ENCODE measurements at regions not wholly inside any gene's neighbourhood (a gene's known extent, or its start where the extent isn't known, plus 50 kb on each side); places are given as distances from the start of the nearest gene placed in this dataset.
"Not testable (repeated sequence)": the region's sequence is repeated elsewhere in the genome, so short reads cannot be mapped to it uniquely, and the experiment has no call there.

- no peak overlapping the region for H3K4me2 ChIP-seq (ENCODE audit: low read length)
- no peak overlapping the region for H3K27ac ChIP-seq (ENCODE audit: low read length)
- no peak overlapping the region for H3K4me3 ChIP-seq (ENCODE audit: low read length)
- H3K36me3 ChIP-seq (ENCODE audit: insufficient read depth, low read length), result no peaks in the 10 kb centered on the region
- H2AFZ ChIP-seq (ENCODE audit: low read depth, low read length), result no peak overlapping the region
- no peaks in the 10 kb centered on the region for H3K9me3 ChIP-seq (ENCODE audit: low read length)
- TF ChIP-seq MXI1 (conservative IDR thresholded peaks at IDR 0.05; ENCODE audit: poor library complexity, severe bottlenecking) (no peak), CTCF (IDR thresholded peaks at IDR 0.05; ENCODE audit: poor library complexity, severe bottlenecking) (peak; percentile 75), TAF1 (IDR thresholded peaks at IDR 0.05; ENCODE audit: low read depth) (no peak), RAD21 (conservative IDR thresholded peaks at IDR 0.05) (peak; percentile 69), SMC3 (conservative IDR thresholded peaks at IDR 0.05; ENCODE audit: poor library complexity) (peak; percentile 73), POLR2AphosphoS5 (IDR thresholded peaks at IDR 0.05) (no peak)
- no peaks in the 10 kb centered on the region for H3K27me3 ChIP-seq (ENCODE audit: insufficient read depth, low read depth, low read length)
- no peaks in the 10 kb centered on the region for H4K20me1 ChIP-seq (ENCODE audit: insufficient read depth)
- no peak overlapping the region for H3K9ac ChIP-seq (ENCODE audit: low read length)
- no peaks in the 10 kb centered on the region for H3K9me2 ChIP-seq (ENCODE audit: insufficient read depth, low read length)
- no peaks in the 10 kb centered on the region for H3F3A ChIP-seq (ENCODE audit: insufficient read depth, low read length, poor library complexity, severe bottlenecking)
- no peaks in the 10 kb centered on the region for H3K79me2 ChIP-seq (replicated peaks; ENCODE audit: insufficient read depth, low read length)
These were observed 134.8 kb upstream of the KIF5B start for GRCh38 chr10:32190890-32191491.

- no peak for TF ChIP-seq EP300 (conservative IDR thresholded peaks at IDR 0.05; ENCODE audit: poor library complexity, severe bottlenecking)
- no peak for TF ChIP-seq TAF1 (IDR thresholded peaks at IDR 0.05; ENCODE audit: low read depth)
- TF ChIP-seq SMC3 (conservative IDR thresholded peaks at IDR 0.05; ENCODE audit: poor library complexity), result no peak
- no peak for TF ChIP-seq CTCF (IDR thresholded peaks at IDR 0.05; ENCODE audit: poor library complexity, severe bottlenecking)
- TF ChIP-seq MXI1 (conservative IDR thresholded peaks at IDR 0.05; ENCODE audit: poor library complexity, severe bottlenecking), result no peak
- TF ChIP-seq POLR2AphosphoS5 (IDR thresholded peaks at IDR 0.05), result no peak
- TF ChIP-seq REST (IDR thresholded peaks at IDR 0.05; ENCODE audit: borderline replicate concordance), result no peak
- TF ChIP-seq EZH2 (IDR thresholded peaks at IDR 0.05; ENCODE audit: borderline replicate concordance, insufficient read depth, low read length, poor library complexity, severe bottlenecking), result no peak
- TF ChIP-seq RAD21 (conservative IDR thresholded peaks at IDR 0.05), result no peak
- Histone ChIP-seq H3F3A (ENCODE audit: insufficient read depth, low read length, poor library complexity, severe bottlenecking) (no peaks in the 10 kb centered on the region), H4K20me1 (ENCODE audit: insufficient read depth) (no peaks in the 10 kb centered on the region), H3K9ac (ENCODE audit: low read length) (no peak overlapping the region), H3K4me3 (ENCODE audit: low read length) (no peak overlapping the region), H3K4me2 (ENCODE audit: low read length) (no peak overlapping the region), H3K79me2 (replicated peaks; ENCODE audit: insufficient read depth, low read length) (no peaks in the 10 kb centered on the region), H3K27ac (ENCODE audit: low read length) (no peak overlapping the region), H3K9me2 (ENCODE audit: insufficient read depth, low read length) (no peaks in the 10 kb centered on the region), H2AFZ (ENCODE audit: low read depth, low read length) (no peak overlapping the region), H3K27me3 (ENCODE audit: insufficient read depth, low read depth, low read length) (no peaks in the 10 kb centered on the region), H3K36me3 (ENCODE audit: insufficient read depth, low read length) (no peaks in the 10 kb centered on the region), H3K9me3 (ENCODE audit: low read length) (no peaks in the 10 kb centered on the region)
These were observed 133.3 kb upstream of the KIF5B start for GRCh38 chr10:32189400-32190084.

GRCh38 chr10:32188601-32189000 lies 132.4 kb upstream of the KIF5B start:
- H3K9me3 ChIP-seq (ENCODE audit: low read length); H3K9ac ChIP-seq (ENCODE audit: low read length); H3K4me3 ChIP-seq (ENCODE audit: low read length); H4K20me1 ChIP-seq (ENCODE audit: insufficient read depth); H3K79me2 ChIP-seq (replicated peaks; ENCODE audit: insufficient read depth, low read length); H3K27ac ChIP-seq (ENCODE audit: low read length); H3K4me2 ChIP-seq (ENCODE audit: low read length); H3K27me3 ChIP-seq (ENCODE audit: insufficient read depth, low read depth, low read length); H3F3A ChIP-seq (ENCODE audit: insufficient read depth, low read length, poor library complexity, severe bottlenecking); H3K9me2 ChIP-seq (ENCODE audit: insufficient read depth, low read length); H2AFZ ChIP-seq (ENCODE audit: low read depth, low read length); H3K36me3 ChIP-seq (ENCODE audit: insufficient read depth, low read length): not testable (repeated sequence)
